LNCaP clone FGC (cell line): ENCODE measurements at regions not wholly inside any gene's neighbourhood (a gene's known extent, or its start where the extent isn't known, plus 50 kb on each side); places are given as distances from the start of the nearest gene placed in this dataset.

Experiments
- DNase-seq: peaks from one replicate; pipeline ENCODE4 v3.0.0-alpha.2; 2011; ENCODE audit warnings: low read depth
- H3K4me3 ChIP-seq: 2 replicates; pipeline ENCODE4 v1.5.1; 2011; ENCODE audit warnings: mild to moderate bottlenecking, low read depth, low read length, control low read depth
- TF ChIP-seq, protein P1 (sequence below): IDR thresholded peaks from 2 replicates; pipeline ENCODE4 v1.5.1; 2012; ENCODE audit warnings: mild to moderate bottlenecking; ENCODE audit not compliant: control insufficient read depth, insufficient read depth; ENCODE audit errors: extremely low read depth

DNA sequence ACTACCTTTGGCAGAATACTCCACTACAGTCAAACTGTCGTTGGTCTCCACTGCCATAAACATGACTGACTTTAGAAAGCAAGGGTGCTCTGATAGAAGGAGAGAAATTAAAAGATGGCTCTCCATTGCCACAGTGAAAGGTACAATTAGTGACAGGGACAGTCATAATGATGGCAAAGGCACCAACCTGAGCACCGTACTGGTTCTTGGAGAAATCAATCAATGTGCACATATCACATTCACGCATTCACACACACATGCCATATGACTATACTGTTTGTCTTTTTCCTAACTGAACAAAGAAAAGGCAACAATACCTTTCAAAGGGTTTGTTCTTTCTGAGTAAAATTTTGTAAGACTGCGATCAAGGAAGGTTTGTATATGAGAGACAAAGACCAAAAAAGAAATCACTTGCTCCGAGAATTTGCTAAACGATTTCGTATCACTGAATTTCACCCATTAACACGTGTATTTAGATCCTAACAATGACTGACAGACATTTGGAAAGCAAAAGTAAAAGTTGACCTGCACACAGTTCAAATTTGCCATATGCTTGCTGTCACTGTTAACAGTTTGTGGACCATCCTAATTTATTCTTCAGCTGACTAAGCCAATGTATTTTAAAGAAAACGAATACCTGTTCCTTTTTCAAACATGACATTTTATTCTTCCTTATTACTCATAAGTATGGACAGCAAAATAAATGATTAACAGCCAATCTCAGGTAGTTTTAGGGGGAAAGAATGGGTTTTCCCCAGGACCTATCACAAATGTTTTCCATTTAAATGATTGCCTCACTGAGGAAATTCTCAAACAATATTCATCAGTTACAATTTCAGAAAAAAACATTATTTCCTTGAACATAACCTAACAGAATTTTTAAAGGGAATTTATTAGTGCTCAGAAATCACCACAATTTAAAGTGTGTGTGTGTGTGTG is 644.4 kb downstream of the ZEB2 start:
- DNase-seq: no peak
- H3K4me3 ChIP-seq: no peak overlapping the region
- TF ChIP-seq, protein P1, sequence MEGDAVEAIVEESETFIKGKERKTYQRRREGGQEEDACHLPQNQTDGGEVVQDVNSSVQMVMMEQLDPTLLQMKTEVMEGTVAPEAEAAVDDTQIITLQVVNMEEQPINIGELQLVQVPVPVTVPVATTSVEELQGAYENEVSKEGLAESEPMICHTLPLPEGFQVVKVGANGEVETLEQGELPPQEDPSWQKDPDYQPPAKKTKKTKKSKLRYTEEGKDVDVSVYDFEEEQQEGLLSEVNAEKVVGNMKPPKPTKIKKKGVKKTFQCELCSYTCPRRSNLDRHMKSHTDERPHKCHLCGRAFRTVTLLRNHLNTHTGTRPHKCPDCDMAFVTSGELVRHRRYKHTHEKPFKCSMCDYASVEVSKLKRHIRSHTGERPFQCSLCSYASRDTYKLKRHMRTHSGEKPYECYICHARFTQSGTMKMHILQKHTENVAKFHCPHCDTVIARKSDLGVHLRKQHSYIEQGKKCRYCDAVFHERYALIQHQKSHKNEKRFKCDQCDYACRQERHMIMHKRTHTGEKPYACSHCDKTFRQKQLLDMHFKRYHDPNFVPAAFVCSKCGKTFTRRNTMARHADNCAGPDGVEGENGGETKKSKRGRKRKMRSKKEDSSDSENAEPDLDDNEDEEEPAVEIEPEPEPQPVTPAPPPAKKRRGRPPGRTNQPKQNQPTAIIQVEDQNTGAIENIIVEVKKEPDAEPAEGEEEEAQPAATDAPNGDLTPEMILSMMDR: no peak

DNA sequence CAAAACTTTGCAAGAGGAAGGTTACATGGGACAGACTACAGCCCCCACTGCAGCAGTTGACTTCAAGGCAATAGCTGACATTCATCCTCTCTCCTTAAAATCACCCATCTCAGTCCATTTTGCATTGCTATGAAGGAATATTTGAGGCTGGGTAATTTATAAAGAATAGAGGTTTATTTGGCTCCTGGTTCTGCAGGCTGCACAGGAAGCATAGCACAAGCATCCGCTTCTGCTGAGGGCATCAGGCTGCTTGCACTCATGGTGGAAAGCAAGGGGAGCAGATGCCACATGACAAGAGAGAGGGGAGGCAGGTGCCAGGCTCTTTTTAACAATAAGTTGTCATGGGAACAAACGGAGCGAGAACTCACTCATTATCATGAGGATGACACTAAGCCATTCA is 646.0 kb downstream of the ZEB2 start:
- DNase-seq: no peak
- TF ChIP-seq, protein P1: no peak
- no peak overlapping the region for H3K4me3 ChIP-seq

DNA sequence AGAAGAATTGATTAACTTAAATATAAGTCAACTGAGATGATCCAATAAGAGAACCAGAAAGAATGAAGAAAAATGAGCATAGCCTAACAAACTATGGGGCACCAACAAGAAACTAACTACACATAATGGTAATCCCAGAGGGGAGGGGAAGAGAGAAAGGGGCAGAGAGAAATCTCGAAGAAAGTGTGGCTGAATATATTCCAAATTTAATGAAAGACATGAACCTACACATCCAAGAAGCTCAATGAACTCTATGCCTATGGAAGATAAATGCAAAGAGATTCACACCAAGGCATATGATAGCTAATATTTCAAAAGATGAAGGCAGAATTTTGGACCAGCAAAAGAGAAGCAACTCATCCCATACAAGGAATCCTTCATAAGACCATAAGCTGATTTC is 649.2 kb downstream of the ZEB2 start:
- no peak for DNase-seq
- H3K4me3 ChIP-seq: no peak overlapping the region
- TF ChIP-seq, protein P1: no peak

DNA sequence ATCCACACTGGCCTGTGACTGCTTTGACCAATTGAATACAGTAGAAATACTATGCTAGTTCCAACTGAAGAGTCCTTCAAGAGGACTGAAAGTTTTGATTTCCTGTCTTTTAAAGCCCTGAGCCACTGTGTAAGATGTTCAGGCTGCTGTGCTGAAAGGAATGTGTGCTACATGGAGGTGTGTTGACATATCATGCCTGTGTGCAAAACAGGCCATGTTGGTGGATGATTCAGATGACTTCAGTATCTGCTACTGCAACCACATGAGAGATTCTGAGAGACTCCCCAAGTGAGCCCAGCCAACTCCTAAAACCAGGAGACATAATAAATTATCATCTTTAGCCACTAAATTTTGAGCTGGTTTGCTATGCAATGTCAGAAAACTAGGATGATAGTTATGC is 662.9 kb downstream of the ZEB2 start:
- no peak for DNase-seq
- TF ChIP-seq, protein P1: no peak
- no peak overlapping the region for H3K4me3 ChIP-seq

DNA sequence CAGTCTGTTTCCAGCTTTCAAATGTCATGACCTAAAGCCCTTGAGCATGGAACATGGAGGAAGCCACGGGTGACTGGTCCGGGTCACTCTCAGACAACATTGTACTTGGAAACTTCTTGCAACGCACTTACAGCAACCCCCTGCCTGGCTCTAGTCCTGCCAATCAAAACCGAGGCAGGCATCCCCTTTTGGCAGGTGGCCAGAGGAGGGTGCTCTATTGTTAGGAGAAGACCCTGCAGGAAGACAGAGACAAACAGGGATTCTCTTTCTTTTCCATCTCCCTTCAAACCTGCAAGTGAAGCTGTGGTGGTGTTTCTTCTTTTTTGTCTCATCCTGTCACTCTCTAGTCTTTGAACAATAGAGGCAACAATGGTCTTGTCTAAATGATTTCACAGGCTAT is 667.2 kb downstream of the ZEB2 start:
- no peak overlapping the region for H3K4me3 ChIP-seq
- TF ChIP-seq, protein P1: no peak
- no peak for DNase-seq

DNA sequence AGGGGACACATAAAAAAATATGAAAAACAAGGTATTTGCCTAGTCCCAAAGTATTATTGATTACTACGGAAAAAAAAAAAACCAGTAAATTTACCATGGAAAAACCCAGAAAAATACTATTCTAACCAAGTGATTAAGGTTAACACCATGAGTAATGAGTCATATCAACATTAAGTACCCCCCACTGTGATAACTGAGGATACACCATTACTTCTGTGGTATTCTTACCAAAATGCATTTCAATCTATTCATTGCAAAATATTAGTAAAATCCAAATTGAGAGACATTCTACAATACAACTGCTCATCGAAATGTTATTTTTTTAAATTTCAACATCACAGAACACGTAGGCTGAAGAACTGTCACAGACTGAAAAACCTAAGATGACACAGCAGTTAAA is 669.8 kb downstream of the ZEB2 start:
- DNase-seq: no peak
- TF ChIP-seq, protein P1: no peak
- H3K4me3 ChIP-seq: no peak overlapping the region

DNA sequence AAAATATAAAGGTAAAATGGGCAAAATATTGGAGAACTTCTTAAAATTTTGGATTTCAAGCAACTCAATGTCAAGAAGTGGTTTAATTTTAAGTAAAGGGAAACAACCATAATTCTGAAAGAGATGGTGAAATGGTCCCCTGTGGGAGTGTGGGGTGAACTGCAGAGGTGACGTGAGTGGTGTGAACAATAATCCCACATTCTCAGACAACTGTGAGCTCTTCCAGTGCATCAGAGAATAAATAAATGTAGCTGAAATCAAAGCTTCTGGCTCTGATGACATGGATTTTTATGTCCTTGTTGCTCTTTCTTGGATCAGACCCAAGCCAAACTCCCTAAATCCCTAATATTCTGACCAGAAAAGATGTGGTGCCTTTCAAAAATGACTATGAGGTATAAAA is 672.7 kb downstream of the ZEB2 start:
- no peak for DNase-seq
- TF ChIP-seq, protein P1: no peak
- no peak overlapping the region for H3K4me3 ChIP-seq
